GM12891 (cell line): ENCODE measurements at regions not wholly inside any gene's neighbourhood (a gene's known extent, or its start where the extent isn't known, plus 50 kb on each side); places are given as distances from the start of the nearest gene placed in this dataset.

Source experiments
- PAX5 ChIP-seq: IDR thresholded peaks from 2 replicates; pipeline ENCODE4 v1.6.1; 2011; ENCODE audit warnings: low read length, moderate library complexity, mild to moderate bottlenecking; ENCODE audit not compliant: insufficient read depth, severe bottlenecking
- POLR2AphosphoS5 ChIP-seq: IDR thresholded peaks from 2 replicates; pipeline ENCODE4 v1.6.1; 2011; ENCODE audit warnings: low read depth, low read length, control low read depth

DNA sequence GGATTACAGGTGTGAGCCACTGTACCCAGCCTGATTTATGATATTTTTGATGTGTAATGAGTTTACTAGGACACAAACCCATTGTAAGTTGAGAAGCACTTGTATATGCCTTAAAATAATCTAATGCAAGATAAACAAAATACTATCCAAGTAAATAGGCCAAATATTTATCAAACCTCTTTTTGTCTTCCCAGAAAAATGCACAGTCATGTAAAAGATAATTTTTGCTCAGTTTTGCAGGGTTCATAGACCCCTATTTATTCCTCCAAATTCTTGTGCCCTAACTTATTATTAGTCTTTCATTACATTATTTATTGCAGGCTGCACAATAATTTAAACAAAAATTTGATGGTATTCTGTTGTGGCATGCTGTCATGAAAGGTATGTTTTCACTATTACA is 1290.7 kb downstream of the STIM2 start:
- TF ChIP-seq PAX5 = no peak
- no peak for TF ChIP-seq POLR2AphosphoS5
